HG03378 (cell line): ENCODE measurements at regions not wholly inside any gene's neighbourhood (a gene's known extent, or its start where the extent isn't known, plus 50 kb on each side); places are given as distances from the start of the nearest gene placed in this dataset.

Source experiments
- ATAC-seq: cut with Tn5 transposase; IDR thresholded peaks from one replicate; pipeline ENCODE4 v1.9.1; 2021; ENCODE audit warnings: mild to moderate bottlenecking, moderate library complexity; ENCODE audit not compliant: unreplicated experiment

DNA sequence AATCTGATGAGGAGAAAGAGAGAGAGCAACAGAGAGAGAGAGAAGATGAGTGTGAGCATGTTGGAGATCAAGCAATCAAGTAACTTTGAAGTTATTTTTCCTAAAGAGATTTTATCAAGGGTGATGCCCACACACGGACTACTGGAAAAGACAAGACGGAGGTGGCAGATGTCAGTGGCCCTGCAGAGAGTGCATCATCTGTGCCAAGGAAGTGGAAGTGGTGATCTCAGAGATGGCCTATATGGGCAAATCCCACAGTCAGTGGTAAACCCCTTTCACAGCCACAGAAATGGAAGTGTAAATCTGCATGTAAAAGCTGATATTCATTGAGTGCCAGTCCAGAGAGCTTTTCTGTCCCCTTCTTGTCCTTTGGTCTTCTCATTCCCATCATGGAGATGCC lies 577.2 kb upstream of the AADAT start:
- no peak for ATAC-seq

DNA sequence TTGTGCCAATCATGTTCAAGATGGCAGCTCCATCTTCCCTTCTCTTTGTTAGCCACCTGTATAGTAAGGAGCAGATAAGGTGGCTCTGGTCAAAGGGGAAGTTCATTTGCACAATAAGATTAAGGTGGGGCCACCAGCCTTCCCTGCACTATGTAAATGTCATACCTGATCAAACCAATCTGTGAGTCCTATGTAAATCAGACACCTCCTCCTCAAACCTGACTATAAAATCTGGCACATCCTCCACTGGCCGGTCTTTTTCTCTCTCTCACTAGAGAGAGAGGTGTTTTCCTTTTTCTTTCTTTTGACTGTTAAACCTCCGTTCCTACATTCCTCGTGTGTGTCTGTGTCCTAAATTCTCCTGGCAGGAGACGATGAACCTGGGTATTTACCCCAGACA lies 572.5 kb upstream of the AADAT start:
- no peak for ATAC-seq

DNA sequence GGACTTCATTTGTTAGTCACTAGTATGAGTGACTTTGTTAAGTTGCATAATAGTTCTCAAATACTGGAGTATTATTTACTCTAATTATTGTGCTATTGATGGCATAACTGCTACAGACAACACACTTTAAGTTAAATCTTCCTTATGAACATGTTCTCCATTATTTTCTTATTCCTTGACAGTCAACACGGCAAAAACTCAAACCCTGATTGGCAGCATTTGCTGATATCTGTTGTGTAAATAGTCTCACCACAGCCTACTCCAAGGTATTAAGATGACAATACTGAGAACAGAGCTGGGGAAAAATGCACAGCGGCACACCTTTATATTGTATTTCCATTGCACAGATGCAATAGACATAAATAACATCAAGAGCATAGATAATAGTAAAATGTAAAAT lies 568.0 kb upstream of the AADAT start:
- ATAC-seq = no peak

DNA sequence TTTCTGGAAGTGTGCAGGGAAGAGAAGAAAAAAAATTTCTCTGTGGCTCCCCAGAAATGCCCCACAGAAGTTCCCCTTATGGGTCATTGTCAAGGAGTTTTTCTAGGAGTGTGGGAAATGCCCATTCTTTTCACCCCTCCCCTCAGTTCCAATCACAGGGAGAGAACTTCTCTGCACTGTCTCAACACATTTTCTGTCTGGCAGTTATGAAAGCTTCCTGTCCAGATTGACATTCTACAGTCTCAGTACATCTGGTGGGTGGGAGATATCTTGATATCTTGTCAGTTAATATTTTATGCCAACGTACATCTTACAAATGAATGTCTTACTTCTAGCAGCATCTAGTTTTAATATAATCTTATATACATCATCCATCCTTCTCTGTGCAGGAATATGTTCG lies 566.8 kb upstream of the AADAT start:
- no peak for ATAC-seq

DNA sequence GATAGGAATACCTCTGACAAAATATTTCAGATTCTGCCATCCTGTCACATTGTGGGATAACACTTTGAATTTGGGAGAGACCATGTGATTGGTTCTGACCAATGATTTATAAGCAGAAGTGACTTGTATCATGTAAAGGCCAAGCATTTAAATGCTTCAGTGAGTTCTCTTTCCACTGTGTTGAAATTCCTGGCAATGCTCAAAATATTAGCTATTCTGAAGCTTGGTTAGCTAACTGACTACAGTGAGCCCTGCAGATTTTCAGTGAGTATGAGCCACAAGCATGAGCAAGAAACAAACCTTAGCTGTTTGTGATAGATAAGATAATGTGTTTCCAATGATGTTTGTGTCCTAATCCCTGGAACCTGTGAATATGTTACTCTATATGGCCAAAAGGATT lies 562.8 kb upstream of the AADAT start:
- no peak for ATAC-seq

DNA sequence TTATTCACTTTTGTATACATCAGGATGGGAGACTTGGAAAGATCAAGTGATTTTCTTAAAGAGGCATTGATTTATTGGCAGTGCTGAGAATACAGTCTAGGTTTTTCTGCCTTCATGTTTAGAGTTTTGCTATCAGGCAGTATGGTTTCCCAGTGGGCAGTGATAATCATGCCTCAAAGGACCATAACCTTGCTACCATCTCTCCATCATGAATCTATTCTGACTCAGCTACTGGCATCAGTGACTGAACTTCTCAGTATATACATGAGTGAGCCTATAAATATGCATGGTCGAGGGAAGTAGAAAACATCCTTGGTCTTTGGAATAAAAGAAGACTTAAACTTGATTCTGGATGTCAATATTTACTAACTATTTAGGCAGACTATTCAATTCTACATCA lies 562.0 kb upstream of the AADAT start:
- no peak for ATAC-seq

DNA sequence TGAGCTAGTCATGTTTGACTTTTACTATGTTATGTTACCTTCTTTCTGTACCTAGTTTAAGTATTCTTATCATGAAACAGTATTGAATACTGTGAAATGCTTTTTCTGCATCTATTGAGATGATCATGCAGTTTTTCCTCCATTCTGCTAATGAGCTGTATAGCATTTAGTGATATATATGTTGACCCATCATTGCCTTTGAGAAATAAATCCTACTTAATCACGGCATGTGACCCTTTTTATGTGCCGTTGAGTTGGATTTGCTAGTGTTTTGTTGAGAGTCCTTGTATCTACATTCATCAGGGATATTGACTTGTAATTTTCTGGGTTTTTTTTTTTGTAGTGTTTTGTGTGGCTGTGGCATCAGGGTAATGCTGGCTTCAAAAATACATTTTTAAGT lies 537.7 kb upstream of the AADAT start:
- ATAC-seq = no peak

DNA sequence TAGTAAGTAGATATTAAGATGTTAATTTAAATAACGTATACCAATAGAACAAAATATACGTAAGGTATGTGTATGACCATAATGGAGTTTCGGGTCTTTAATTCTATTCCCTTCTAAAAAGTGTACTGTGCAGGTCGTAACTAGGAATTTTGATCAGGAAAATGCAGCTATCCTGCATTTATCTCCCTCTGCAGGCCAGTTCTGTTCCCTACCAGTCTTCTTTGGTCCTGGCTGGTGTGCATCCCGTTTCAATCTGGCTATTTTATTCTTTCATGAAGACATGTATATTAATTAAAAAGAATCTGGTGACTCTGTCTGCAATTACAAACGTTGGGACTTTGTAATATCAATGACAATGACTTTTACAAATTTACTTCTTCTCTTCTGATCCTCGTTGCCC lies 534.1 kb upstream of the AADAT start:
- ATAC-seq = no peak

DNA sequence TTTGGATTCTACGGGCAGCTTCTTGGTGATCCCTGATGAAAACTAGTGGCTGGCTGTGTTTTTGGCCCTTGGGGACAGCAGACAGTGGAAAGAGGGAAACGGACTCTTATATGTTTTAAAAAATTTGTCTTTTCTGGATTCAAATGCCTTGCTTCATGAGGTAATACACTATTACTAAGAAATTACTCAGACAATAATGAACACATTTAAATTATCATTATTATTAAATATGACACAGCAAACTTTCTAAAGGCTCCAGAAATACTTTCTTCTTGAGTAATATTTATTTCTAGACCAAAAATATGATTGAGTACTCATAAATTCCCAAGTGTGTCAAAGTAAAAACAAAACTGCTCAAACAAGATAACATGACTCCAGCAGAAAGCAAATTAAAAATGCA lies 520.7 kb upstream of the AADAT start:
- no peak for ATAC-seq

DNA sequence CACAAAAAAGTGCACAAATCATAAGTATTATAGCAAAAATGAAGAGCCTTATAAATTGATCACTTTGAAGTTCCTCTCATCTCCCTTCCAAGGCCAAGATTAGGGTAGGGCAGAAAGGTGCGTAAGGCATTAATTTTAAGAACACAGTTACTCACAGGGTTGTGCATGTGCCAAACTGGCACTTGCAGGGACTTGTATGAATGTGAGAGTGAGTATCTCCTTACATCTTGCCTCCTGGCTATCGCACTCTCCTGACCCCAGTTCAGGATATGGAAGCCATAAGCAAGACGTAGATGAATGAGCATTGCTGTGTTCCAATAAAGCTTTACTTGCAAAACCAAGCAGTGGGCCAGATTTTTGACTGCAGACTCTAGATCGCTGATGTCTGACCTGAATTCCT lies 510.1 kb upstream of the AADAT start:
- no peak for ATAC-seq

DNA sequence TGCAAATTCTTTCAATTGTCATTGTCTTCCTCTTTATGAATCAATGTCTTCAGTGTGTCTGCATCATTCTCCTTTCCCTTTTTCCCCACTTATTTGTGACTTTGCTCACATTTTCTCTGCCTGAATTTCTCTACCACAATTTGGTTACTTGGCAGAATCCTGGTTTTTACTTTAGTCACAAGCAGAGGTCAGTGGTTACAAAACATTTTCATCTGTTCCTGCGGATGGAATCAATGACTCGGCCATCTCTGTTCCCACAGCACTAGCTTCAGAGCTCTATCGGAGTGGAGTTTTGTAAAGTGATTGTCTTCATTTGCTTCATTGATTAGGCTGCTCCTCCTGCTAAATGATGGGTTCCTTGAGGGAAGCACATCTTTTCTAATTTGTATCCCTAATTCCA lies 501.3 kb upstream of the AADAT start:
- no peak for ATAC-seq

DNA sequence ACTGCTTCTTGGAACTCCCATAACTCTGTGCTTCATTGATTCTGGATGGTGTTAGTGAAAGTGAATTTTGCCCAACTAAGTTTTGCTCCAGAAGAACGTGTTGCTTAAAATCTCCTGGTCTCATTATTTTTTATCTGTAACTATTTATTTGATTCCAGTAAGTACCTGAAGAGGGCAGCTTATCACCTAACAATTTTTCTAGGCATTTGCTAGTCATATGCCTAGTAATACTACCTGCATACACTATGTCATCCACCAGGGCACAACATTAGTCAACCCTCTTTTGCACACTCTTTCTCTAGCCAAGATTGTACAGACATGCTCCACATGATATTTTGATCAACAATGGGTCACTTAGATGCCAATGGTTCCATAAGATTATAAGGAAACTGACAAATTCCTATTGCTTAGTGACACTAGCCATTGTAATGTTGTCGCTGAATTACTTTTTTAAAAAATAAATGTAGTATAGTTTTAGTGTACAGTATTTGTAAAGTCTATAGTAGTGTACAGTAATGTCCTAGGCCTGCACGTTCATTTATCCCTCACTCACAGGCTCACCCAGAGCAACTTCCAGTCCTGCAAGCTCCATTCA lies 499.9 kb upstream of the AADAT start:
- peak; percentile 91 for ATAC-seq

DNA sequence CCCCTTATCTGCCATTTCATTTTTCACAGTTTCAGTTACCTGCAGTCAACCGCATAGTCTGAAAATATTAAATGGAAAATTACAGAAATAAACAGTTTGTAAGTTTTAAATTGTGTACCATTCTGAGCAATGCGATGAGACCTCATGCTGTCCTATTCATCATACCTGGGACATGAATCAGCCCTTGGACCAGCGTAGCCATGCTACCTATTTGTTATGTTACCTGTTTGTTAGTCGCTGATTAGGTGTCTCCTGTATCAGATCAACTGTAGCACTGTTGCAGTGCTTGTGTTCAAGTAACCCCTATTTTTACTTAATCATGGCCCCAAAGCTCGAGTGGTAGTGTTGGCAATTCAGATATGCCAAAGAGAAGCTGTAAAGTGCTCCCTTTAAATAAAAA lies 492.2 kb upstream of the AADAT start:
- no peak for ATAC-seq

DNA sequence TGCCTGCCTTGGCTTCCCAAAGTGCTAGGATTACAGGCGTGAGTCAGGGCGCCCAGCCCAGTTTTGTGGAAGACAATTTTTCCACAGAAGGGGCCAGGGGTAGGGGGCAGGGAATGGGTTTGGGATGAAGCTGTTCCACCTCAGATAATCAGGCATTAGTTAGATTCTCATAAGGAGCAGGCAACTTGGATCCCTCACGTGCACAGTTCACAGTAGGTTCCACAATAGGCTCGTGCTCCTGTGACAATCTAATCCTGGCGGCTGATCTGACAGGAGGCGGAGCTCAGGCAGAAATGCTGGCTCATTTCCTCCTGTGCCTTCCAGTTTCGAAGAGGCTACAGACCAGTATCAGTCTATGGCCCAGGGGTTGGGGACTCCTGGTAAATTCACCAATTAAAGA lies 491.6 kb upstream of the AADAT start:
- no peak for ATAC-seq

DNA sequence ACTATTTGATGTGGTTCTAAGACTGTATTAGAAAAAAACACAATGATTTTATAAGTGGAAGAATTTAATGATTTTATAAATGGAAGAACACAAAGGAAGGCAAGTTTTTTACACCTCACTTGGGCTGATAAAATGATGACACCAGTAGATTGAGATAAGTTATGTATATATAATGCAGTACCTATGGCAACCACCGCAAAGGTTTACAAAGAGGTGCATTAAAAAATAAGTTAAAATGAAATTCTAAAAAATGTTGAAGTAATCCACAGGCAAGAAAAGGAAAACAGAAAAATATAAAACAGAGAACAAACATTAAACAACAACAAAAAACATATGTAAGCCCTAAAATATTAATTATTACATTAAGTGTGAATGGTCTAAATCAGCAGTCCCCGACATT lies 490.9 kb upstream of the AADAT start:
- no peak for ATAC-seq

DNA sequence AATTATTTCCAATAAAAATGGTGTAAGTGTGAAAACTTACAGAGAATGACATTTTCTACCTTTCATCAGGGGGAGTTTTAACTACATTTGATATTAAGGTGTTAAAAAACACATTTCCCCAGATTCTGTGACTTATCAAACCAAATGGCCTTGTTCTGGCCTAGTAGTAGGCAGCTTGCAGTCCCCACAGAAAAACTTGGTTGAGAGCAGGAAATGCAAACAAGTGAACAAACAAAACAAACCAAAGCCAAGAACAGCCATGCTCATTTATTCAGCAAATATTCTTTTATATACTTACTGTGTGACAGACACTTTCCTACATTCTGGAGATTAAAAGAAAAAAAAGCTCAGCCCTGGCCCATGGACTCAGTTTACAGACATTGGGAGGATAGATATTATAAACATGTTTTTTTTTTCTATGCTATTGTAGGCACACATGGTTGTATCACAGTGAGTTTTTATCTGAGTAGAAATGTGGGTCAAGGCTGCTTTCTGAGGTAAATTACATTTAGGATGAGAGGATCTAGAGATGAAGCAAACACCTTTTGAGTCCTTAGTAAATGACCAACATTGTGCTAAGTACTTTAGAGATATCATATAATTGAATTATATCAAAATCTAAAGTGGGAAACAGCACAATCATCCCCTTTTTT lies 449.2 kb upstream of the AADAT start:
- no peak for ATAC-seq

DNA sequence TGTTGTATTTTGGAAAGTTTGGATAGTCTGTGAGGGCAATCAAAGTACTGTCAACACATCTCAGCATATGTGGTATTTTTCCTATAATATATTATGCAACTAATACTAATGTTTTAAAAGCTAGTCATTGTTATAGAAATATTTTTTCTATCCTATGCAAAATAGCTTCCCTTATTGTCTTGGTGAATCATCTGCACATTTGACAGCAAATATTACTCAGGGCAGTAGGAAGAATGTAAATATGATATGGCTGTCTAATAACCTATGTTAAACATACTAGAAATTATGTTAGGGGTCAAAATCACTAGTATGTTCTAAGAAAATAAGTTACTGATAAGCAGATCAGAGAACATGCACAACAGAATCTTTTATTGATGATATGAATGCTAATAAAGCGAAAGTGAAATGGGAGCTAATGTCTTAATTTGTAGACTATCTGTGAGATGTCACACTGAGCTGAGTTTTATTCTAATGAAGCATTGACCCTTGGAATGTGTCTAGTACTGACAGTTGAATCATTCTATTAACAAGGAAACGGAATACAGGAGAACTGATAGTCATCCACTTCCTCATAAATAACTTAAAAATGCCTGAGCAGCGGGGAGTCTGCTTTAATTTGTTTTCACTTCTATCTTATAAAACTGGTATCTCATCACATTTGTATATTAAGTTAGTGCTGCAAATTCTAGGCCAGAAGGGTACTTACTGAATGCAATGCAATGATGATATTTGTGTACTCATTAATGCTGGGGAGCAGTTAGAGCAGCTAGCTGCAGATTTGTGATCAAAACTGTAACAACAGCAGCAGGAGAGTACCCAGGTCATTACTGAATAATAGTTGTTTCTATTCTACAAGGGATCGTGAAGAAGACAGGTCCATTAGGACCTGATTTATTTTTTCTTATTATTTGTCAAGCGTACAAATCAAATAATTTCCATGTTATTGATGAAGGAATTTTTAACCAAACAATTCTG lies 440.3 kb upstream of the AADAT start:
- no peak for ATAC-seq

DNA sequence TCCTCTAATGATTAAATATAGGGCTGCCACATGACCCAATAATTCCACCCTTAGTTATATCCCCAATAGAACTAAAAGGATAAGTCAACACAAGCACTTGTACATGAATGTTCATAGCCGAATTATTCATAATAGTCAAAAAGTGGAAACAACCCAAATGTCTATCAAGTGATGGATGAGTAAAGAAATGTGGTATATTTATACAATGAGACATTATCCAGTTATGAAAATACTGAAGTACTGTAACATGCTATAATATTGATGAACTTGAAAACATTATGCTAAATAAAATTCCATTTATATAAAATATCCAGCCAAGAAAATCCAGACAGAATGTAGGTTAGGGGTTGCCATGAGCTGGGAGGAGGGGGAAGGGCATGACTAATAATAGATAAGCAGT lies 436.7 kb upstream of the AADAT start:
- ATAC-seq = no peak

DNA sequence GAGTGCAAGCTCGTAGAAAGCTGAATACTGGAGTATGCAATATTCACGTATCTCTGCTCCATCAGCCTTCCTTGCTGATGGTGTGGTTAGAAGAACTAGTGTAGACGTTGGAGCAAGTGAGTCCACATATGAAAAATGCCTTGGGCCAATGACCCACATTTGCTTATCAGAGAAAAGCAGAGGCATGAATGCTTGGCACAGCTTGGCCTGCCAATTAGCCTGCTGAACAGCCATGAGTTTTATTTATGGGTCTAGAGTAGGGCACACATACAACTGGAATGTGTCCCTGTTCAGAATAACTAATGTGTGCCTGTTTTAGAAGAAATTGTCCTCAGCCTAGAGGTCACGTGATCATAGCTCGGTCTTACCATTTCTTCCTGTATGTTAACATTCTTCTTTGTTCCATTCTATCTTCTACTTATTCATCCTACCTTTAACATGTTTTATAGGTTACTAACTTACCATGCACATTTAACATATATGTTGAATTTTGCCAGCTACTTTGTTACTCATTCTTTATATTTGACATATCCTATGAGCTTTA lies 432.7 kb upstream of the AADAT start:
- ATAC-seq = no peak

DNA sequence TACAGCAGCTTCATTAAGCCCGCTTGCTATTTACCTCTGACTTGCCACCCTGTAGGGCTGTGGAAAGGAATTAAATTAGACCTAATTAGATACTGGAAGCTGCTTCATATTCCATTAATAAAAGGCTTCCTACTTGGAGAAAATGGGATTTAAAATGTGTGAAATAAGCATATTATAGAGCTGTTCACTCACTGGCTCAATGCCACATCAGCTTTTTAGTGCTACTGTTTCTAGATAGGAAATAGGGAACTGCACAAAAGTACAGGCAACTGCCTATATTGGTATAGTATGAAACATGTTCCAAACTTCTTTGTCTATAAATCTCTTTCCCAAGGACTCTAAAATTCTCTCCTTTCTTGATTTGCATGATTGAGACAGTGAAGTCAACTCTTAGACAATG lies 407.9 kb upstream of the AADAT start:
- no peak for ATAC-seq

DNA sequence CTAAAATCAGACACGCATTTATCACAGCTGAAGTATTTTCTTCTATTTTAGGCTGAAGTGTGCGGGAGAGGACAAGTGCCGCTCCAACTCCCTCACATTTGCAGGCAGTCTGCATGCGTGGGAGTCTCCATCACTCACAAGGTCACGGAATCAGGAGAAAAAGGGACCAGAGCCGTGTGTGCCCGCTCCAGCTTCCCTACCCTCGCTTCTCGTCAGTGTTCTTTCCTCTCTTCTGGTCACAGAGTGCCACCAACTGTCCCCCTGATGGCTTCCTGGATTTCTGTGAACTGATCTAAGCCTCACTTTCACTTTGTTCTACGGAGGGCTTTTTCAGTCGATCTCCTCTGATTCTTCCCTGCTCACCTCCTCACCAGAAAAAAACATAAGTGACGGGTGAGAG lies 407.4 kb upstream of the AADAT start:
- ATAC-seq = peak; percentile 61

DNA sequence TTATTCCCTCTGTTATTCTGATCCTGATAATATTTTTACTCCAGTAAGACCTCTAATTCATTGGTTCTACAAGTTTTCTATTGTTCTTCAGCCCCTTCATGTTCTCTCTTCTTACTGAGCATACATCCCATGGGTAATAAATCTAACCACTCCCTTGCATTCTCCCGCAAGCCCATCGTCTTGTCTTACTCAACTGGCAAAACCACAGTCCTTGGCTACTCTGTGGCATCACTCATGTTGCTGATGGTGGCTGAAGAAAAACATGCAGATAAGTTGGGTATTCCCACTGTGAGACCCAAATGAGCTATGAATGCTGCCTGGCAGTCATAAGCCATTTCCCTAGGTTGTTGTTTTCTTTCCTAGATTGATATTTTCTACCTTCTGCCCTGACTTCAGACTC lies 402.2 kb upstream of the AADAT start:
- ATAC-seq = no peak
